K562 (cell line): ENCODE measurements at regions not wholly inside any gene's neighbourhood (a gene's known extent, or its start where the extent isn't known, plus 50 kb on each side); places are given as distances from the start of the nearest gene placed in this dataset.

ENCODE experiments used
- ATAC-seq: fragments of 200-7000 bp; cut with Tn5 transposase; 3 replicates; pipeline ENCODE4 v1.9.1; 2020; ENCODE audit warnings: moderate library complexity
- BruUV-seq: library from RNA; stranded (reverse); fragments of 400-500 nt; replicated peaks from 2 replicates; lab custom pipeline; 2021; lab: Mats Ljungman, UMichigan
- CTCF ChIA-PET: fragments of 300-600 bp; formaldehyde crosslinking; extraction: SDS; loops from one replicate; lab custom pipeline; 2021; ENCODE audit warnings: low intra/inter-chr PET ratio; lab: Yijun Ruan, JAX
- POLR2A ChIA-PET: fragments of 300-600, 350-650 bp; sonication (Branson Sonifier 250); formaldehyde crosslinking; extraction: SDS; loops from one replicate; lab custom pipeline; 2021; ENCODE audit warnings: antibody characterized with exemption, inconsistent platforms; lab: Yijun Ruan, JAX
- DNase-seq, 4 experiments: peaks; one replicate each; pipeline versions ENCODE4 v3.0.0 to v3.0.0-alpha.2; 2011 to 2018; ENCODE audit warnings: low spot score in 3 of 4, mixed read lengths in 3 of 4; ENCODE audit errors: extremely low read depth in 1 of 4
- FAIRE-seq: peaks from 2 replicates; lab custom pipeline; 2011; peaks lifted over from hg19 to GRCh38; lab: Jason Lieb, UNC
- H2AFZ ChIP-seq: 2 replicates; pipeline ENCODE4 v1.6.0; 2011; ENCODE audit warnings: low read depth, low read length, control low read depth, inconsistent platforms
- H3K27ac ChIP-seq: fragments of 200-600 bp; 3 replicates; pipeline ENCODE4 v1.8.0; 2011; ENCODE audit warnings: low read depth, mild to moderate bottlenecking, control low read depth, inconsistent platforms, low read length, moderate library complexity, mixed read lengths; ENCODE audit errors: extremely low read depth
- H3K27me3 ChIP-seq, 2 experiments: fragments of 300-600 bp in 1 of 2; 2 replicates in 1 of 2; 3 replicates in 1 of 2; pipeline versions ENCODE4 v1.6.0 to v1.8.0; 2011; ENCODE audit warnings: inconsistent platforms in 2 of 2, low read length in 2 of 2, mild to moderate bottlenecking in 1 of 2, mixed read lengths in 1 of 2, moderate library complexity in 1 of 2; ENCODE audit not compliant: control insufficient read depth in 2 of 2, insufficient read depth in 2 of 2
- H3K36me3 ChIP-seq: fragments of 300-600 bp; 3 replicates; pipeline ENCODE4 v1.8.0; 2011; ENCODE audit warnings: mild to moderate bottlenecking, low read length, inconsistent platforms; ENCODE audit not compliant: control insufficient read depth, insufficient read depth
- H3K4me1 ChIP-seq, 2 experiments: fragments of 200-600 bp in 1 of 2; replicated peaks in 1 of 2; 2 replicates in 1 of 2; 3 replicates in 1 of 2; pipeline versions ENCODE4 v1.5.1 to v1.8.0; 2011; ENCODE audit warnings: inconsistent platforms in 2 of 2, low read length in 2 of 2, mild to moderate bottlenecking in 1 of 2, mixed read lengths in 1 of 2, moderate library complexity in 1 of 2; ENCODE audit not compliant: control insufficient read depth in 2 of 2, insufficient read depth in 2 of 2
- H3K4me2 ChIP-seq: 2 replicates; pipeline ENCODE4 v1.6.1; 2011; ENCODE audit warnings: low read length, control low read depth, inconsistent platforms, mixed read lengths; ENCODE audit not compliant: insufficient read depth
- H3K4me3 ChIP-seq: fragments of 200-600 bp; sonication (generic), shearing (Covaris generic); 2 replicates; pipeline ENCODE4 v1.5.1; 2016; ENCODE audit warnings: control low read depth, inconsistent platforms
- H3K79me2 ChIP-seq: fragments of 200-600 bp; 3 replicates; pipeline ENCODE4 v1.8.0; 2011; ENCODE audit warnings: low read length, inconsistent platforms; ENCODE audit not compliant: control insufficient read depth, insufficient read depth
- H3K9ac ChIP-seq, 2 experiments: 2 replicates each; pipeline versions ENCODE4 v1.6.0 to v1.6.1; 2011; ENCODE audit warnings: low read depth in 2 of 2, low read length in 2 of 2, control low read depth in 1 of 2, inconsistent platforms in 1 of 2, mild to moderate bottlenecking in 1 of 2, mixed read lengths in 1 of 2; ENCODE audit not compliant: insufficient read depth in 1 of 2
- H3K9me1 ChIP-seq: one replicate; pipeline ENCODE4 v1.6.0; 2011; ENCODE audit warnings: inconsistent platforms, mild to moderate bottlenecking, low read length, moderate library complexity; ENCODE audit not compliant: control insufficient read depth, insufficient read depth
- H3K9me3 ChIP-seq: replicated peaks from 2 replicates; pipeline ENCODE4 v1.5.1; 2011; ENCODE audit warnings: low read depth, low read length, inconsistent platforms; ENCODE audit not compliant: control insufficient read depth, insufficient read depth
- H4K20me1 ChIP-seq: replicated peaks from 2 replicates; pipeline ENCODE4 v1.6.1; 2011; ENCODE audit warnings: low read length, inconsistent platforms, mixed read lengths; ENCODE audit not compliant: control insufficient read depth, insufficient read depth
- ARID3B ChIP-seq: fragments of 250-450 bp; sonication (Bioruptor Pico); IDR thresholded peaks from 2 replicates; pipeline ENCODE4 v1.4.0; 2020; ENCODE audit warnings: borderline replicate concordance
- CBX8 ChIP-seq: fragments of 200-600 bp; sonication (generic); IDR thresholded peaks from 2 replicates; pipeline ENCODE4 v1.6.1; 2012; ENCODE audit warnings: borderline replicate concordance, mixed run types, low read depth, mild to moderate bottlenecking, moderate library complexity, mixed read lengths, low read length, control low read depth, inconsistent platforms; ENCODE audit not compliant: poor library complexity, severe bottlenecking; ENCODE audit errors: extremely low read depth
- FIP1L1 ChIP-seq: fragments of 200-400 bp; formaldehyde crosslinking; IDR thresholded peaks from 2 replicates; pipeline ENCODE4 v1.6.1; 2018; ENCODE audit warnings: mild to moderate bottlenecking, low read depth, low read length; ENCODE audit not compliant: poor library complexity, severe bottlenecking
- MCM5 ChIP-seq: fragments of 450-650 bp; IDR thresholded peaks from 2 replicates; pipeline ENCODE4 v1.6.1; 2016; ENCODE audit warnings: low read depth
- SIN3A ChIP-seq, 2 experiments: fragments of 150-350 bp in 1 of 2; IDR thresholded peaks; 2 replicates each; pipeline ENCODE4 v1.6.1; 2011 to 2016; ENCODE audit warnings: borderline replicate concordance in 2 of 2, low read depth in 2 of 2, low read length in 2 of 2, mild to moderate bottlenecking in 2 of 2, moderate library complexity in 2 of 2; ENCODE audit not compliant: control insufficient read depth in 1 of 2
- SP2 ChIP-seq: IDR thresholded peaks from 2 replicates; pipeline ENCODE4 v1.6.1; 2011; ENCODE audit warnings: mild to moderate bottlenecking, low read depth, low read length, moderate library complexity; ENCODE audit not compliant: poor library complexity, severe bottlenecking; ENCODE audit errors: extremely low read depth
- SRF ChIP-seq, 2 experiments: fragments of 250-450, 450-650 bp in 1 of 2; sonication (Bioruptor Pico) in 1 of 2; sonication (generic) in 1 of 2; formaldehyde crosslinking; IDR thresholded peaks; 2 replicates each; pipeline versions ENCODE4 v1.5.0 to v1.5.1; 2020 to 2022; ENCODE audit warnings: mild to moderate bottlenecking in 1 of 2, missing genetic modification reagents in 1 of 2
- SUPT5H ChIP-seq: fragments of 450-650 bp; IDR thresholded peaks from 2 replicates; pipeline ENCODE4 v1.6.1; 2016
- TEAD4 ChIP-seq, 2 experiments: sonication (generic) in 1 of 2; formaldehyde crosslinking in 1 of 2; IDR thresholded peaks; 2 replicates each; pipeline versions ENCODE4 v1.6.1 to v1.8.0; 2012 to 2022; ENCODE audit warnings: borderline replicate concordance in 1 of 2, inconsistent platforms in 1 of 2, low read length in 1 of 2, mild to moderate bottlenecking in 1 of 2, missing genetic modification reagents in 1 of 2
- TFAP4 ChIP-seq: sonication (generic); formaldehyde crosslinking; IDR thresholded peaks from 2 replicates; pipeline ENCODE4 v1.8.0; 2022; ENCODE audit warnings: missing genetic modification reagents, mild to moderate bottlenecking, moderate library complexity, borderline replicate concordance
- YBX1 ChIP-seq: fragments of 450-650 bp; IDR thresholded peaks from 2 replicates; pipeline ENCODE4 v1.7.1; 2016; ENCODE audit warnings: mild to moderate bottlenecking
- ZBED1 ChIP-seq: IDR thresholded peaks from 2 replicates; pipeline ENCODE4 v1.6.1; 2014
- ZNF282 ChIP-seq: sonication (generic); formaldehyde crosslinking; IDR thresholded peaks from 2 replicates; pipeline ENCODE4 v1.8.1; 2023; ENCODE audit warnings: missing genetic modification reagents
- ZNF518B ChIP-seq: fragments of 250-450 bp; sonication (Bioruptor Pico); IDR thresholded peaks from 2 replicates; pipeline ENCODE4 v1.5.0; 2021; ENCODE audit warnings: mild to moderate bottlenecking, moderate library complexity
- ZNF75A ChIP-seq: fragments of 450-650 bp; formaldehyde crosslinking; IDR thresholded peaks from 2 replicates; pipeline ENCODE4 v1.4.0; 2020; ENCODE audit warnings: mild to moderate bottlenecking
- WGBS: fragments of 100-300 bp; shearing (Covaris generic); methylation state at CpG from one replicate; pipeline ENCODE4 v1.1.6; 2016; ENCODE audit warnings: low coverage, mixed read lengths; ENCODE audit not compliant: insufficient coverage; ENCODE audit errors: missing lambda C conversion rate; 5-methylcytosine and 5-hydroxymethylcytosine counted together
- in situ Hi-C: fragments of 300-500 bp; cut with MboI; formaldehyde crosslinking; loops from 4 replicates; pipeline ENCODE4 v1.15.0; 2018; ENCODE audit warnings: inconsistent platforms, mixed read lengths
- intact Hi-C: fragments of 100-400 bp; cut with micrococcal nuclease; formaldehyde crosslinking; loops from 2 replicates; pipeline ENCODE4 v1.14.2; 2022

- Histone ChIP-seq H3K9me1 (no peaks in the 10 kb centered on the region), H3K27ac (no peak overlapping the region), H3K4me1 (no peaks in the 10 kb centered on the region), H3K36me3 (no peaks in the 10 kb centered on the region), H3K79me2 (no peaks in the 10 kb centered on the region), H3K9ac (no peak overlapping the region), H2AFZ (no peak overlapping the region), H3K9me3 (no peaks in the 10 kb centered on the region), H3K4me3 (no peak overlapping the region), H3K27me3 (peaks cover 0 to 22% of the 10 kb centered on the region in 2 experiments; a peak in 2 of 5 replicates), H3K4me2 (no peak overlapping the region), H4K20me1 (no peaks in the 10 kb centered on the region)
- intact Hi-C loops: no loop called here
- CTCF ChIA-PET: no interaction called here
- POLR2A ChIA-PET: interaction anchor here (0.6 to 0.7 kb wide), 2 partner anchors 25 to 305 kb away, joined by 3 to 4 read pairs; no protein-coding TSS in a partner anchor
- FAIRE-seq: no peak
- DNase-seq: no peak
- in situ Hi-C loops: no loop called here
- 0% methylated on average over 3 of the region's 3 CpGs for WGBS
- no TSS peak for BruUV-seq
- no peak for ATAC-seq
- TF ChIP-seq TEAD4 (IDR thresholded peaks at IDR 0.05; ENCODE audit: low read length) (no peak), TEAD4 (CRISPR knock-in tag; IDR thresholded peaks at IDR 0.05; ENCODE audit: borderline replicate concordance) (no peak), ARID3B (CRISPR knock-in tag) (no peak), SRF (CRISPR knock-in tag; IDR thresholded peaks at IDR 0.05) (no peak), SIN3A (IDR thresholded peaks at IDR 0.05; ENCODE audit: borderline replicate concordance in 2 of 2, control insufficient read depth in 1 of 2, low read depth in 2 of 2, low read length in 2 of 2) (no peak), TFAP4 (CRISPR knock-in tag) (no peak), SUPT5H (no peak), YBX1 (no peak), SP2 (no peak), CBX8 (no peak), FIP1L1 (no peak), ZBED1 (no peak), ZNF75A (no peak), ZNF282 (no peak), MCM5 (no peak), ZNF518B (CRISPR knock-in tag) (no peak)
These were observed 211.1 kb upstream of the CADM1 start for GRCh38 chr11:115715251-115715770.
